Lower leg skin (tissue), 3 donors: ENCODE measurements at regions not wholly inside any gene's neighbourhood (a gene's known extent, or its start where the extent isn't known, plus 50 kb on each side); places are given as distances from the start of the nearest gene placed in this dataset.

Experiments
- CTCF ChIP-seq, 3 donors: fragments of 450-650 bp; IDR thresholded peaks; one replicate each; pipeline ENCODE4 v1.5.1; 2016; ENCODE audit warnings: antibody characterized with exemption in 3 of 3, mild to moderate bottlenecking in 3 of 3, moderate library complexity in 2 of 3
- POLR2A ChIP-seq, 2 donors: fragments of 450-650 bp; IDR thresholded peaks; one replicate each; pipeline ENCODE4 v1.6.1; 2016 to 2017; ENCODE audit warnings: antibody characterized with exemption in 2 of 2, mild to moderate bottlenecking in 1 of 2, moderate library complexity in 1 of 2

GRCh38 chr3:88979760-88980159 is 127.7 kb upstream of the EPHA3 start:
- TF ChIP-seq CTCF (IDR thresholded peaks at IDR 0.05) (no peak), POLR2A (IDR thresholded peaks at IDR 0.05) (no peak)
